ENCODE measurements at regions not wholly inside any gene's neighbourhood (a gene's known extent, or its start where the extent isn't known, plus 50 kb on each side); places are given as distances from the start of the nearest gene placed in this dataset.

GRCh38 chr3:124168271-124168670 is 176.3 kb upstream of the ROPN1 start:
- no peak for TF ChIP-seq POLR2A (IDR thresholded peaks at IDR 0.05)
- TF ChIP-seq, protein P1, sequence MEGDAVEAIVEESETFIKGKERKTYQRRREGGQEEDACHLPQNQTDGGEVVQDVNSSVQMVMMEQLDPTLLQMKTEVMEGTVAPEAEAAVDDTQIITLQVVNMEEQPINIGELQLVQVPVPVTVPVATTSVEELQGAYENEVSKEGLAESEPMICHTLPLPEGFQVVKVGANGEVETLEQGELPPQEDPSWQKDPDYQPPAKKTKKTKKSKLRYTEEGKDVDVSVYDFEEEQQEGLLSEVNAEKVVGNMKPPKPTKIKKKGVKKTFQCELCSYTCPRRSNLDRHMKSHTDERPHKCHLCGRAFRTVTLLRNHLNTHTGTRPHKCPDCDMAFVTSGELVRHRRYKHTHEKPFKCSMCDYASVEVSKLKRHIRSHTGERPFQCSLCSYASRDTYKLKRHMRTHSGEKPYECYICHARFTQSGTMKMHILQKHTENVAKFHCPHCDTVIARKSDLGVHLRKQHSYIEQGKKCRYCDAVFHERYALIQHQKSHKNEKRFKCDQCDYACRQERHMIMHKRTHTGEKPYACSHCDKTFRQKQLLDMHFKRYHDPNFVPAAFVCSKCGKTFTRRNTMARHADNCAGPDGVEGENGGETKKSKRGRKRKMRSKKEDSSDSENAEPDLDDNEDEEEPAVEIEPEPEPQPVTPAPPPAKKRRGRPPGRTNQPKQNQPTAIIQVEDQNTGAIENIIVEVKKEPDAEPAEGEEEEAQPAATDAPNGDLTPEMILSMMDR (IDR thresholded peaks at IDR 0.05), result no peak
- intact Hi-C loops (cut with DNase I; ENCODE audit: low total_unique reads), result no loop called here
- no peak overlapping the region for H3K4me3 ChIP-seq (ENCODE audit: low read depth, poor library complexity, severe bottlenecking)
- DNase-seq (ENCODE audit: low spot score in 2 of 2), result no peak

DNA sequence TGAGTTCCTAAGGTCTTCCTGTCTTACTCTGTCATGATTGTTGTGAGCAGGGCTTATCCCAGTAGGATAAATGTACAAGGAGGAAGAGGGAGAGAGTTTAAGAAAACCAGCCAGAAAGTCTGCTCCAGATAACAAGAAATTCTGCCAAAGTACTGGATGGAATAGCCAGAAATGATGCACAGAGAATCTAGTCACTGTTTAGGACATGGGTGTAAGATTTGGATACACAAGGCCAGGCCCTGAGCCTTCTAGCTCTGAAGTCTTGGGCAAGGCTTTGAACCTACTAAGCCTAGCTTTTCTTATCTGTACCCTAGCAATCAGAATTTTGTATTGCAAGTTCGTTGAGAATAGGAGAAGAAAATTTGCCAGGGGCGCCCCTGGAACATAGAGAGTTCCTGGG is 180.4 kb upstream of the ROPN1 start:
- WGBS, 2 donors, result 93 to 94% methylated on average over 2 of the region's 2 CpGs
- intact Hi-C loops (cut with DNase I; ENCODE audit: low total_unique reads), result no loop called here
- TF ChIP-seq, protein P1 (IDR thresholded peaks at IDR 0.05), result no peak
- DNase-seq (ENCODE audit: low spot score in 2 of 2), result no peak
- no peak overlapping the region for H3K4me3 ChIP-seq (ENCODE audit: low read depth, poor library complexity, severe bottlenecking)

- H3K4me3 ChIP-seq (ENCODE audit: low read depth, poor library complexity, severe bottlenecking), result no peak overlapping the region
- DNase-seq (ENCODE audit: low spot score in 2 of 2), result no peak
- TF ChIP-seq, protein P1 (IDR thresholded peaks at IDR 0.05), result no peak
- TF ChIP-seq POLR2A (IDR thresholded peaks at IDR 0.05), result no peak
- intact Hi-C loops (cut with DNase I; ENCODE audit: low total_unique reads), result no loop called here
These were observed 180.9 kb upstream of the ROPN1 start for GRCh38 chr3:124172816-124173215.

DNA sequence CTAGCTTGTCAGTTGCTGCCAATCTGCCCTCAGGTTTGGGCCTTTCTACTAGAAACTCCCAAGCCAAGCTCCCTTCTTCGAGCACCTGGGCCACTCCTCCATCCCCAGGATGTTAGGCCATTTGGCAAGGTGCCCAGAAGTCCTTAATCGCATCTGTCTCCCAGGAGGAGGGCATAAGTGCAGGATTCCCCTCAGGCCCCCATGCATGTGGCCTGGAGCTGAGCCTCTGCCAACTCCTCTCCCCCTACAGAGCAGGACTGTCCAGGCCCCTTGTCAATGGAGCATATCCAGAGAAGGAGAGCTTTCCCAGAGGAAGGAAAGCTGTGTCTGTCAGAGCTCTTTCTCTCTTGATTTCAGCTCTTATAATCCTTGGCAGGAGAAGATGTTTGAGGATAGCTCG is 182.6 kb upstream of the ROPN1 start:
- TF ChIP-seq, protein P1 (IDR thresholded peaks at IDR 0.05), result no peak
- TF ChIP-seq POLR2A (IDR thresholded peaks at IDR 0.05), result no peak
- DNase-seq (ENCODE audit: low spot score in 2 of 2), result no peak
- intact Hi-C loops (cut with DNase I; ENCODE audit: low total_unique reads), result no loop called here
- H3K4me3 ChIP-seq (ENCODE audit: low read depth, poor library complexity, severe bottlenecking), result no peak overlapping the region
- WGBS, 2 donors, result 58 to 65% methylated on average over 3 of the region's 3 CpGs

DNA sequence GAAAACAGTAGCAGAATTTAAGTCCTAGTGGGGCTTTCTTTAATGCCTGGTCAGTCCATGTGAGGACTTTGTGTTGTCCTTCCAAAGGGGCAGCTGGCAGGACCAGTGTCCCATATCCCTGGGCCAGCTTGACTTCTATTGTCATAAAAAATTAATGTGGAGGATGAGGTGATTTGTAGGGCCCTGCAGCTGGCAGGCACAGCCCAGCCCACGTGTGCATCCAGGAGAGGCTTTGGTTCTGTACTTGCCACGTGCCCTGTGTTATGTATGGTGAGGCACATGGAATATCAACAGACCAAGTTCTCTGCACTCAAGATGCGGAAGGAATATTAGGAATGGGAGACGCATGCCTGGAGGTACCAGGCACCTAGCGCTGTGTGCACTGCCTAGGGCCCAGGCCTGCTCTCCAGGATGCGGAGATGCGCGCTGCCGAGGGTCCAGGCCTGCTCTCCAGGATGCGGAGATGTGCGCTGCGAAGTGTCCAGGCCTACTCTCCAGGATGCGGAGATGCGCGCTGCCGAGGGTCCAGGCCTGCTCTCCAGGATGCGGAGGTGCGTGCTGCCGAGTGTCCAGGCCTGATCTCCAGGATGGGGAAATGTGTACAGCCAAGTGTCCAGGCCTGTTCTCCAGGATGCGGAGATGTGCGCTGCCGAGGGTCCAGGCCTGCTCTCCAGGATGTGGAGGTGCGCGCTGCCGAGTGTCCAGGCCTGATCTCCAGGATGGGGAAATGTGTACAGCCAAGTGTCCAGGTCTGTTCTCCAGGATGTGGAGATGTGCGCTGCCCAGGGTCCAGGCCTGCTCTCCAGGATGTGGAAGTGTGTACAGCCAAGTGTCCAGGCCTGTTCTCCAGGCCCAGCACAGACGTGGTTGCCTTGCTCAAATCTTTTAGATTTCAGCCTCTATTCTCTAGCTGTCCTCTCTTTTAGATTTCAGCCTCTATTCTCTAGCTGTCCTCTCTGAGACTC is 183.3 kb upstream of the ROPN1 start:
- WGBS, 2 donors, result 95 to 96% methylated on average over 26 to 27 of the region's 27 CpGs
- intact Hi-C loops (cut with DNase I; ENCODE audit: low total_unique reads), result no loop called here
- no peak for TF ChIP-seq POLR2A (IDR thresholded peaks at IDR 0.05)
- TF ChIP-seq, protein P1 (IDR thresholded peaks at IDR 0.05), result no peak

GRCh38 chr3:124177071-124177470 is 185.1 kb upstream of the ROPN1 start:
- TF ChIP-seq POLR2A (IDR thresholded peaks at IDR 0.05), result no peak
- TF ChIP-seq, protein P1 (IDR thresholded peaks at IDR 0.05), result no peak
- H3K4me3 ChIP-seq (ENCODE audit: low read depth, poor library complexity, severe bottlenecking), result no peak overlapping the region
- DNase-seq (ENCODE audit: low spot score in 2 of 2), result no peak
- intact Hi-C loops (cut with DNase I; ENCODE audit: low total_unique reads), result no loop called here
- 64 to 89% methylated on average over 2 of the region's 2 CpGs for WGBS, 2 donors

More for the DNA sequence above, 183.3 kb upstream of the ROPN1 start:
- no peak for DNase-seq (ENCODE audit: low spot score in 2 of 2)
- no peak overlapping the region for H3K4me3 ChIP-seq (ENCODE audit: low read depth, poor library complexity, severe bottlenecking)
